IMR-90 (cell line): ENCODE measurements at regions not wholly inside any gene's neighbourhood (a gene's known extent, or its start where the extent isn't known, plus 50 kb on each side); places are given as distances from the start of the nearest gene placed in this dataset.

ENCODE experiments used
- ATAC-seq: fragments of 200-7000 bp; cut with Tn5 transposase; 2 replicates; pipeline ENCODE4 v1.9.1; 2020; ENCODE audit warnings: low read depth, mild to moderate bottlenecking, moderate library complexity
- BruUV-seq: library from RNA; stranded (reverse); fragments of 400-500 nt; replicated peaks from 2 replicates; lab custom pipeline; 2021; lab: Mats Ljungman, UMichigan
- CTCF ChIA-PET: fragments of 300-600 bp; formaldehyde crosslinking; extraction: SDS; loops from one replicate; lab custom pipeline; 2021; ENCODE audit warnings: antibody characterized with exemption; lab: Yijun Ruan, JAX
- POLR2A ChIA-PET: fragments of 300-600 bp; sonication (Branson Sonifier 250); formaldehyde crosslinking; loops from one replicate; lab custom pipeline; 2022; ENCODE audit warnings: antibody characterized with exemption; ENCODE audit not compliant: unreplicated experiment; lab: Charles Lee
- DNase-seq: peaks from one replicate; pipeline ENCODE4 v3.0.0; 2013
- H2AFZ ChIP-seq: replicated peaks from 2 replicates; pipeline ENCODE3; 2013; ENCODE audit warnings: low read length, mild to moderate bottlenecking; ENCODE audit not compliant: poor library complexity
- H2AK5ac ChIP-seq: 2 replicates; pipeline ENCODE4 v1.6.1; 2013; ENCODE audit warnings: low read depth, low read length, inconsistent platforms
- H2AK9ac ChIP-seq: replicated peaks from 2 replicates; pipeline ENCODE3; 2013; ENCODE audit warnings: mild to moderate bottlenecking, low read depth, low read length, moderate library complexity; ENCODE audit not compliant: poor library complexity
- H2BK120ac ChIP-seq: 2 replicates; pipeline ENCODE4 v1.6.1; 2013; ENCODE audit warnings: low read depth, low read length, inconsistent platforms
- H2BK15ac ChIP-seq: 3 replicates; pipeline ENCODE4 v1.6.1; 2013; ENCODE audit warnings: low read depth, low read length, inconsistent platforms
- H2BK20ac ChIP-seq: 2 replicates; pipeline ENCODE4 v1.6.1; 2013; ENCODE audit warnings: low read depth, mild to moderate bottlenecking, inconsistent platforms, low read length, moderate library complexity
- H2BK5ac ChIP-seq: 2 replicates; pipeline ENCODE4 v1.6.1; 2013; ENCODE audit warnings: mild to moderate bottlenecking, low read depth, low read length, inconsistent platforms; ENCODE audit not compliant: poor library complexity, severe bottlenecking
- H3K14ac ChIP-seq: replicated peaks from 2 replicates; pipeline ENCODE4 v1.6.1; 2013; ENCODE audit warnings: low read depth, low read length, inconsistent platforms
- H3K18ac ChIP-seq: 2 replicates; pipeline ENCODE4 v1.6.1; 2013; ENCODE audit warnings: low read depth, low read length, control low read depth
- H3K23ac ChIP-seq: 2 replicates; pipeline ENCODE4 v1.6.1; 2013; ENCODE audit warnings: low read depth, low read length, inconsistent platforms
- H3K27ac ChIP-seq: 2 replicates; pipeline ENCODE4 v1.5.1; 2013; ENCODE audit warnings: mild to moderate bottlenecking, control low read depth, low read length; ENCODE audit not compliant: insufficient read depth
- H3K27me3 ChIP-seq: 2 replicates; pipeline ENCODE4 v1.6.1; 2013; ENCODE audit warnings: low read length; ENCODE audit not compliant: control insufficient read depth, insufficient read depth
- H3K36me3 ChIP-seq: 2 replicates; pipeline ENCODE4 v1.6.1; 2013; ENCODE audit warnings: low read length, mixed read lengths; ENCODE audit not compliant: control insufficient read depth, insufficient read depth
- H3K4ac ChIP-seq: 2 replicates; pipeline ENCODE4 v1.6.1; 2013; ENCODE audit warnings: low read depth, low read length, inconsistent platforms
- H3K4me1 ChIP-seq: 2 replicates; pipeline ENCODE4 v1.6.1; 2013; ENCODE audit warnings: low read length, mixed read lengths; ENCODE audit not compliant: control insufficient read depth, insufficient read depth
- H3K4me2 ChIP-seq: 2 replicates; pipeline ENCODE4 v1.6.1; 2013; ENCODE audit warnings: low read depth, mild to moderate bottlenecking, control low read depth, low read length, moderate library complexity
- H3K4me3 ChIP-seq: 2 replicates; pipeline ENCODE4 v1.5.1; 2013; ENCODE audit warnings: low read depth, mild to moderate bottlenecking, control low read depth, low read length, moderate library complexity; ENCODE audit not compliant: insufficient read depth
- H3K56ac ChIP-seq: 2 replicates; pipeline ENCODE4 v1.6.1; 2013; ENCODE audit warnings: low read length, inconsistent platforms; ENCODE audit not compliant: insufficient read depth; ENCODE audit errors: extremely low read depth
- H3K79me1 ChIP-seq, 2 experiments: 2 replicates each; pipeline ENCODE4 v1.6.1; 2013; ENCODE audit warnings: low read length in 2 of 2, inconsistent platforms in 1 of 2, low read depth in 1 of 2
- H3K9ac ChIP-seq: 2 replicates; pipeline ENCODE4 v1.6.1; 2013; ENCODE audit warnings: low read depth, low read length, control low read depth
- H3K9me1 ChIP-seq: 2 replicates; pipeline ENCODE4 v1.6.1; 2013; ENCODE audit warnings: low read length, inconsistent platforms; ENCODE audit not compliant: insufficient read depth
- H3K9me3 ChIP-seq: 2 replicates; pipeline ENCODE4 v1.6.1; 2013; ENCODE audit warnings: low read length; ENCODE audit not compliant: control insufficient read depth, insufficient read depth
- H4K20me1 ChIP-seq: 2 replicates; pipeline ENCODE4 v1.6.1; 2013; ENCODE audit warnings: low read length, inconsistent platforms; ENCODE audit not compliant: insufficient read depth
- H4K5ac ChIP-seq: 2 replicates; pipeline ENCODE4 v1.6.1; 2013; ENCODE audit warnings: mild to moderate bottlenecking, low read depth, low read length, control low read depth
- H4K8ac ChIP-seq, 2 experiments: 2 replicates each; pipeline ENCODE4 v1.6.1; 2013; ENCODE audit warnings: low read depth in 2 of 2, low read length in 2 of 2, control low read depth in 1 of 2, inconsistent platforms in 1 of 2
- H4K91ac ChIP-seq: 2 replicates; pipeline ENCODE4 v1.6.1; 2013; ENCODE audit warnings: low read depth, low read length, inconsistent platforms; ENCODE audit not compliant: insufficient read depth
- CTCF ChIP-seq: conservative IDR thresholded peaks from 2 replicates; pipeline ENCODE4 v1.5.1; 2012; ENCODE audit warnings: mild to moderate bottlenecking, low read depth, low read length, improper control_type of control experiment
- ELK1 ChIP-seq: fragments of 150-350 bp; IDR thresholded peaks from 2 replicates; pipeline ENCODE4 v1.6.1; 2016; ENCODE audit warnings: low read depth, mild to moderate bottlenecking, low read length, moderate library complexity, borderline replicate concordance
- FOS ChIP-seq: fragments of 150-350 bp; IDR thresholded peaks from 2 replicates; pipeline ENCODE4 v1.6.1; 2016; ENCODE audit warnings: low read depth, low read length
- RFX5 ChIP-seq: IDR thresholded peaks from 2 replicates; pipeline ENCODE4 v1.8.0; 2012; ENCODE audit warnings: low read depth, mild to moderate bottlenecking, low read length, moderate library complexity
- WGBS, 2 experiments: methylation state at CpG; one replicate each; pipeline versions ENCODE4 v1.1.5 to v1.1.7; 2013; ENCODE audit warnings: missing lambda C conversion rate in 2 of 2; ENCODE audit not compliant: insufficient read length in 1 of 2; ENCODE audit errors: extremely low coverage in 2 of 2; 5-methylcytosine and 5-hydroxymethylcytosine counted together
- dilution Hi-C: fragments of 300-500 bp; cut with HindIII; formaldehyde crosslinking; loops from one replicate; pipeline ENCODE4 v1.14.3; 2018; ENCODE audit warnings: low sequenced_read_pairs; ENCODE audit not compliant: unreplicated experiment
- in situ Hi-C: fragments of 300-500 bp; cut with MboI; formaldehyde crosslinking; loops from 3 replicates; pipeline ENCODE4 v1.14.3; 2019; ENCODE audit warnings: low sequenced_read_pairs, inconsistent platforms, mixed read lengths
- intact Hi-C: fragments of 100-400 bp; cut with micrococcal nuclease; formaldehyde crosslinking; loops from 2 replicates; pipeline ENCODE4 v1.10.0; 2022

GRCh38 chr2:216807857-216808272, 52.0 kb downstream of the TNP1 start:
- WGBS, 2 experiments: 68% methylated on average over 4 of the region's 7 CpGs; no CpG with 5 or more reads in 1 of the 2 experiments
- no peak overlapping the region for H4K5ac ChIP-seq
- peaks cover 6% of the 10 kb centered on the region for H3K4me1 ChIP-seq
- no peak overlapping the region for H3K56ac ChIP-seq
- H3K4me2 ChIP-seq: no peak overlapping the region
- H3K18ac ChIP-seq: no peak overlapping the region
- no peak overlapping the region for H2AFZ ChIP-seq
- intact Hi-C loops (no loop called here), dilution Hi-C loops (no loop called here), in situ Hi-C loops (no loop called here)
- H3K79me1 ChIP-seq: no peaks in the 10 kb centered on the region
- DNase-seq: peak; percentile 47
- H3K36me3 ChIP-seq: no peaks in the 10 kb centered on the region
- TF ChIP-seq RFX5: no peak
- no peak for TF ChIP-seq ELK1
- no peak for TF ChIP-seq CTCF
- no peak for TF ChIP-seq FOS
- no peaks in the 10 kb centered on the region for H3K9me3 ChIP-seq
- no peak for ATAC-seq
- H4K8ac ChIP-seq: no peak overlapping the region
- H3K9me1 ChIP-seq: peaks cover 10% of the 10 kb centered on the region
- H4K91ac ChIP-seq: no peak overlapping the region
- no peak overlapping the region for H3K27ac ChIP-seq
- H2AK9ac ChIP-seq: no peak overlapping the region
- H2BK15ac ChIP-seq: no peak overlapping the region; the same call in 2 of the 3 replicates
- H3K4me3 ChIP-seq: no peak overlapping the region
- no peak overlapping the region for H3K23ac ChIP-seq
- no peak overlapping the region for H3K4ac ChIP-seq
- peaks cover 2% of the 10 kb centered on the region; the same call in 1 of the 2 replicates for H3K27me3 ChIP-seq
- no peak overlapping the region for H2BK20ac ChIP-seq
- ChIA-PET POLR2A (no interaction called here), CTCF (interaction anchor here (0.6 kb wide), 1 partner anchor 975 kb away, joined by 3 read pairs; no protein-coding TSS in a partner anchor)
- H2BK5ac ChIP-seq: no peak overlapping the region
- H3K14ac ChIP-seq: no peak overlapping the region
- BruUV-seq: no TSS peak
- H3K9ac ChIP-seq: no peak overlapping the region
- no peaks in the 10 kb centered on the region for H4K20me1 ChIP-seq
- H2BK120ac ChIP-seq: no peak overlapping the region
- 0 out of 2 replicates have a peak overlapping the region, but pooled peaks have one; percentile 18 for H2AK5ac ChIP-seq
